Endothelial cell (in vitro differentiated cells): ENCODE measurements at regions not wholly inside any gene's neighbourhood (a gene's known extent, or its start where the extent isn't known, plus 50 kb on each side); places are given as distances from the start of the nearest gene placed in this dataset.

Experiments
- DNase-seq: peaks from one replicate; pipeline ENCODE4 v3.0.0; 2021; ENCODE audit warnings: low spot score
- H3K27ac Mint-ChIP-seq: one replicate; pipeline ENCODE4 v1.8.0; 2021; ENCODE audit warnings: mixed read lengths, inconsistent platforms; ENCODE audit not compliant: unreplicated experiment
- H3K27me3 Mint-ChIP-seq: one replicate; pipeline ENCODE4 v1.8.0; 2021; ENCODE audit warnings: mild to moderate bottlenecking, moderate library complexity, mixed read lengths, inconsistent platforms; ENCODE audit not compliant: unreplicated experiment
- H3K36me3 Mint-ChIP-seq: one replicate; pipeline ENCODE4 v1.8.0; 2021; ENCODE audit warnings: mild to moderate bottlenecking, low read depth, mixed read lengths, inconsistent platforms; ENCODE audit not compliant: unreplicated experiment
- H3K4me1 Mint-ChIP-seq: one replicate; pipeline ENCODE4 v1.8.0; 2021; ENCODE audit warnings: mild to moderate bottlenecking, mixed read lengths, inconsistent platforms; ENCODE audit not compliant: unreplicated experiment
- H3K4me3 Mint-ChIP-seq: one replicate; pipeline ENCODE4 v1.8.0; 2021; ENCODE audit warnings: mild to moderate bottlenecking, mixed read lengths, inconsistent platforms; ENCODE audit not compliant: unreplicated experiment
- H3K9me3 Mint-ChIP-seq: one replicate; pipeline ENCODE4 v1.8.0; 2021; ENCODE audit warnings: mixed read lengths, inconsistent platforms; ENCODE audit not compliant: unreplicated experiment
- CTCF ChIP-seq: fragments of 200-600 bp; sonication (generic); IDR thresholded peaks from one replicate; pipeline ENCODE4 v1.5.0; 2021; ENCODE audit warnings: antibody characterized with exemption; ENCODE audit not compliant: unreplicated experiment

- no peak for TF ChIP-seq CTCF
- Mint-ChIP-seq H3K4me1 (no peaks in the 10 kb centered on the region), H3K27ac (no peak overlapping the region), H3K9me3 (no peaks in the 10 kb centered on the region), H3K27me3 (peaks cover 3% of the 10 kb centered on the region), H3K4me3 (no peak overlapping the region), H3K36me3 (no peaks in the 10 kb centered on the region)
- no peak for DNase-seq
Observed at GRCh38 chr5:155978850-155979249, 348.1 kb upstream of the SGCD start.

- Mint-ChIP-seq H3K27me3 (no peaks in the 10 kb centered on the region), H3K9me3 (no peaks in the 10 kb centered on the region), H3K4me1 (no peaks in the 10 kb centered on the region), H3K36me3 (no peaks in the 10 kb centered on the region), H3K27ac (no peak overlapping the region), H3K4me3 (no peak overlapping the region)
- no peak for TF ChIP-seq CTCF
- no peak for DNase-seq
Observed at GRCh38 chr5:155982354-155982753, 344.6 kb upstream of the SGCD start.

- Mint-ChIP-seq H3K27me3 (no peaks in the 10 kb centered on the region), H3K9me3 (no peaks in the 10 kb centered on the region), H3K27ac (no peak overlapping the region), H3K4me3 (no peak overlapping the region), H3K36me3 (no peaks in the 10 kb centered on the region), H3K4me1 (no peaks in the 10 kb centered on the region)
- no peak for DNase-seq
- no peak for TF ChIP-seq CTCF
Observed at GRCh38 chr5:155983954-155984353, 343.0 kb upstream of the SGCD start.

- H3K27me3 Mint-ChIP-seq, result no peaks in the 10 kb centered on the region
- no peak for DNase-seq
- no peak overlapping the region for H3K27ac Mint-ChIP-seq
- TF ChIP-seq CTCF, result no peak
- no peaks in the 10 kb centered on the region for H3K4me1 Mint-ChIP-seq
- no peaks in the 10 kb centered on the region for H3K36me3 Mint-ChIP-seq
- no peak overlapping the region for H3K4me3 Mint-ChIP-seq
- H3K9me3 Mint-ChIP-seq, result no peaks in the 10 kb centered on the region
Observed at GRCh38 chr5:155987265-155987810, 339.6 kb upstream of the SGCD start.

- no peak overlapping the region for H3K27ac Mint-ChIP-seq
- H3K36me3 Mint-ChIP-seq, result no peaks in the 10 kb centered on the region
- no peak for DNase-seq
- H3K4me3 Mint-ChIP-seq, result no peak overlapping the region
- TF ChIP-seq CTCF, result no peak
- H3K9me3 Mint-ChIP-seq, result no peaks in the 10 kb centered on the region
- H3K4me1 Mint-ChIP-seq, result no peaks in the 10 kb centered on the region
- H3K27me3 Mint-ChIP-seq, result no peaks in the 10 kb centered on the region
Observed at GRCh38 chr5:155989879-155990278, 337.1 kb upstream of the SGCD start.
